ENCODE measurements at regions not wholly inside any gene's neighbourhood (a gene's known extent, or its start where the extent isn't known, plus 50 kb on each side); places are given as distances from the start of the nearest gene placed in this dataset.

- no peak overlapping the region for H3K27ac ChIP-seq
- peaks cover 11 to 29% of the 10 kb centered on the region in 2 donors for H3K4me1 ChIP-seq
- H3K36me3 ChIP-seq = peaks cover 0 to 3% of the 10 kb centered on the region in 2 donors
- DNase-seq = no peak
- in situ Hi-C loops (cut with MboI; ENCODE audit: low sequenced_read_pairs in 4 of 4) = no loop called here
- intact Hi-C loops (cut with DNase I; ENCODE audit: low total_unique reads) = no loop called here
- peaks cover 0 to 4% (median 0%) of the 10 kb centered on the region in 3 donors for H3K9me3 ChIP-seq
- no peak overlapping the region for H3K4me3 ChIP-seq
- TF ChIP-seq POLR2A (IDR thresholded peaks at IDR 0.05) (no peak), CTCF (IDR thresholded peaks at IDR 0.05 in 4 of 5, conservative IDR thresholded peaks at IDR 0.05 in 1 of 5) (no peak)
- H3K27me3 ChIP-seq = no peaks in the 10 kb centered on the region
- no peak for ATAC-seq
These were observed 76.8 kb upstream of the CIBAR2 start for GRCh38 chr16:85188822-85189672.

GRCh38 chr16:85190572-85190971 is 78.3 kb upstream of the CIBAR2 start:
- intact Hi-C loops (cut with DNase I; ENCODE audit: low total_unique reads) = no loop called here
- ATAC-seq (no peak), DNase-seq (no peak)
- H3K9me3 ChIP-seq = no peaks in the 10 kb centered on the region
- no peak for TF ChIP-seq CTCF (IDR thresholded peaks at IDR 0.05 in 4 of 5, conservative IDR thresholded peaks at IDR 0.05 in 1 of 5)
- no peak for TF ChIP-seq POLR2A (IDR thresholded peaks at IDR 0.05)
- no peaks in the 10 kb centered on the region for H3K27me3 ChIP-seq
- in situ Hi-C loops (cut with MboI; ENCODE audit: low sequenced_read_pairs in 4 of 4) = no loop called here
- no peak overlapping the region for H3K27ac ChIP-seq
- no peaks in the 10 kb centered on the region for H3K36me3 ChIP-seq
- H3K4me3 ChIP-seq = no peak overlapping the region
- peaks cover 13 to 25% of the 10 kb centered on the region in 2 donors for H3K4me1 ChIP-seq

DNA sequence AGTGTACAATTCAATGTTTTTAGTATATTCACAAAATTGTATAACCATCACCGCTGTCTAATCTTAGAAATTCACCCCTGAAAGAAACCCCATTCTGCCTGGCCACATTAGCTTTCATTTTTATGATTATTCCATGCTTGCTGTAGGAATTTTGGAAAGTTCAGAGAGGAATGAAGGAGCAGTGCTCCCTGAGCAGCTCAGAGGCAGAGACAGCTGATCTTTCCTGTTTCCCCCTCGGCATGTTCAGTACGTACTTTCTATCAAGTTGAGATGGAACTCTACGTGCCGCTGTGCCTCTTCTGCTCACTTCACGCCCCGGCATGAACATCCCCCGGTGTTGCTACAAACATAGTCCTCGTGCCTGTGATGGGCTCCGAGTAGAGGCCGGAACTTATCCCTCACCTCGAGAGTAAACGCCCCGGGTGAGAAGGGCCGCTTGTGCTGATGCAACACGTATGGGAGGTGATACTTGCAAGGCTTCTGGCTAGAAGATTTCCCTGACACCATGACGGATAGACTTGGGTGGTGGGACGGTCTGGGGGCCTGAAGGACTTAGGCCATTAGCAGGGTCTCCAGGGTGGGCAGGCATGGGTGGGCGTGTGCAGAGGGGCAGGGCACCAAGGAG is 79.2 kb upstream of the CIBAR2 start:
- no peaks in the 10 kb centered on the region for H3K9me3 ChIP-seq
- H3K27me3 ChIP-seq = no peaks in the 10 kb centered on the region
- ATAC-seq (no peak), DNase-seq (no peak)
- H3K27ac ChIP-seq = no peak overlapping the region
- peaks cover 21 to 26% of the 10 kb centered on the region in 2 donors for H3K4me1 ChIP-seq
- H3K36me3 ChIP-seq = no peaks in the 10 kb centered on the region
- in situ Hi-C loops (cut with MboI; ENCODE audit: low sequenced_read_pairs in 4 of 4) (no loop called here), intact Hi-C loops (cut with DNase I; ENCODE audit: low total_unique reads) (no loop called here)
- TF ChIP-seq POLR2A (IDR thresholded peaks at IDR 0.05) = no peak
- TF ChIP-seq CTCF (IDR thresholded peaks at IDR 0.05 in 4 of 5, conservative IDR thresholded peaks at IDR 0.05 in 1 of 5) = no peak
- H3K4me3 ChIP-seq = no peak overlapping the region

DNA sequence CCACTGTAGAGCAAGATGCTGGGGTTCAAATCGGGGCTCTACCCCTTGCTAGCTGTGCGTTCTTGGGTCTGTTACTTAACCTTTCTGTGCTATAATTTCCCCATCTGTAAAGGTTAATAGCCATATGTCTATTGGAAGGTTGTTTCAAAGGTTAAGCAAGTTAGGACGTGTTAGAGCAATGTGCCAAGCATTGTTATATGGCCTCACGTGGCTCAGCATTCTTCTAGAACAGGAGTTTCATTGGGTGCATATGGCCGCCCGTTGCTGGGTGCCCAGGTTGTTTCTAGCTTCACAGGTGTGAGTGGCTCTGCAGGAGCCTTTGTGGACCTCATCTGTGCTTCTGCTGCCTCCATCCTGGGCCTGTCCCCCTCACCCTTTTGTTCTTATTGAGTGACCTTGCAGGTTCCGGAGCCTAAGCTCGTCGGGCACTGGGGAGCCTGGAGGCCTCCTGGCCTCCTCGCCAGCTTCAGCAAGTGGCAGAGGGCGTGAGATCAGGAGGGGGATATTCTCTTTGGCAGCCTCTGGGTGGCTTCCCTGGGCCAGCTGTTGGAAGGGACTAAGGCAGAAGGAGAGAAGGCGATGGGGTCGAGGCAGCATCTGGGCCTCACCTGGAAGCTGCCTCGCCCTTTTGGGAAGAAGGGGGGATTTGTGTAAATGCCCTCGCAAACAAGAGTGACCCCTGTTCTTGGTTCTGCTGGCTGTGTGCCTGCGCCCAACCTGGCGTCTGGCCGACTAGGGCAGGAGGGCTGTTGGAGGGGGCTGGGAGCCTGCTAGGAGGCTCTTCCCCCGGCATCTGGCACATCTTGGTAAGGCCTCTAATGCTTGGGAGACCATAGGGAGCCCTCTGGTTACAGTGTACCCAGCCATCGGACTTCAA is 80.2 kb upstream of the CIBAR2 start:
- Histone ChIP-seq H3K4me3 (no peak overlapping the region), H3K27me3 (no peaks in the 10 kb centered on the region), H3K9me3 (no peaks in the 10 kb centered on the region), H3K4me1 (peaks cover 21 to 27% of the 10 kb centered on the region in 2 donors), H3K27ac (no peak overlapping the region), H3K36me3 (no peaks in the 10 kb centered on the region)
- intact Hi-C loops (cut with DNase I; ENCODE audit: low total_unique reads) (no loop called here), in situ Hi-C loops (cut with MboI; ENCODE audit: low sequenced_read_pairs in 4 of 4) (no loop called here)
- DNase-seq (no peak), ATAC-seq (no peak)
- TF ChIP-seq POLR2A (IDR thresholded peaks at IDR 0.05) = no peak
- no peak for TF ChIP-seq CTCF (IDR thresholded peaks at IDR 0.05 in 4 of 5, conservative IDR thresholded peaks at IDR 0.05 in 1 of 5)
